NCI-H2029 treated with DMSO at 0.1 percent for 48 hours (cell line): ENCODE measurements at regions not wholly inside any gene's neighbourhood (a gene's known extent, or its start where the extent isn't known, plus 50 kb on each side); places are given as distances from the start of the nearest gene placed in this dataset.
A peak's percentile ranks its signal among the peaks of the same experiment; 100 is the strongest.
"Not testable (repeated sequence)": the region's sequence is repeated elsewhere in the genome, so short reads cannot be mapped to it uniquely, and the experiment has no call there.

Experiments used
- DNase-seq: peaks from one replicate; lab custom pipeline; 2025; lab: John Stamatoyannopoulos, UW

DNA sequence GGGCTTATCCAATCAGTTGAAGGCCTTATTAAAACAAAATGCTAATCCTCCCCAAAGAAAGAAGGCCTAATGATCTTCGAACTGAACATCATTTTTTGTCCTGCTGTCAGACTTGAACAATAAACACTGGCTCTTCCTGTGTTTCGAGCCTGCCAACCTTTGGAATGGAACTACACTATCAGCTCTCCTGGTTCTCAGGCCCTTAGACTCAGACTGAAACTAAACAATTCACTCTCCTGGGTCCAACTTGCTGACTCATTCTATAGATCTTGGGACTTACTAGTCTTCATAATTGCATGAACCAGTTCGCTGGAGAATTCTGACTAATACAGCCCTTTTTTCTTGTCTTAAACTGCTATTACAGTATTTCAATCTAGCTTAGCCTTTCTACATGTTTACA lies 235.2 kb downstream of the LNPK start:
- no peak for DNase-seq

DNA sequence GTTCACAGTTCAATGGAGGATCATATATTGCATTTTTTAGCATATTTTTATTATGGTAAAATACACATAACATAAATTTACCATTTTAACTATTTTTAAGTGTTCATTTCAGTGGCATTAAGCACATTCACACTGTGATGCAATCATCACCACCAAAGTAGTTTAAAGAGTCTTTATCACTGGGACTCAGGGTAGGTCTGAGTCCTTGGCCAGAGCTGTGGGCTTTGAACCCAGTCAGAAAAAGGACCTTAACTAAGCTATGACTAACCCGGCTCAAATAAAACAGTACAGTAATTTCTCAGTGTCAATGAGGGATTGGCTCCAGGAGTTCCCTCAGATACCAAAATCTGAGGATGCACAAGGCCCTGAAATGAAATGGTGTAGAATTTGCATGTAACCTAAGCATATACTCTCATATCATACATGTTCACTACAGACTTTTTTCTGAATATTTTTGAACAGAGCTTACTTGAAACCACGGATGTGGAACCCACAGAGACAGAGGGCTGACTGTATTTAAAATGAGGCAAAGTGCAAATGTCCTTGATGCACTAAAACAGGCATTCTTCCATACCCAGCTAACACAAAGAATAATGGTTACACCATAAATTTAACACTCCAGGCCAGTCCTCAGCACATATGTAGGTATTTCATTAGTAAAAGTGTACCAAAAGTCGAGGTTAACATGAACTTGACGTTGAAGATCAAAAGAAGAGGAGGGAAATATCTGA lies 246.2 kb downstream of the LNPK start:
- DNase-seq = no peak

DNA sequence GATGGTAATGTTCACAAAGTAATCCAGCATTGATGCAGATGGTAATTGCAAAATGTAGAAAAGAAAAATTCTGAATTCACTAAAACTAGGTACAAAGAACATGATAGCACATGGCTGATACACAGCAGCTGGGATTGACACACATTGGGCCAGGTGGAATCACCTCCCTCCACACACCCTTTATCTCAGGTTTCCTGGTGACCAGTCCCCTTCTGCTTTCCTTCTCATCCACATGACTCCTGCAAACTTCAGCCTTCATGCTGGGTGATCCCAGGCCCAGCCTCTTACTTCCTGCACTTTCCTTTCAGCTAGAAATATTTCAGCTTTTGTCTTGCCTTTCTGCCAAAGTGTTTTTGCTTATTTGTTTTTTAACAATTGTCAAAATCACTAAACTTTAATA lies 246.9 kb downstream of the LNPK start:
- no peak for DNase-seq

DNA sequence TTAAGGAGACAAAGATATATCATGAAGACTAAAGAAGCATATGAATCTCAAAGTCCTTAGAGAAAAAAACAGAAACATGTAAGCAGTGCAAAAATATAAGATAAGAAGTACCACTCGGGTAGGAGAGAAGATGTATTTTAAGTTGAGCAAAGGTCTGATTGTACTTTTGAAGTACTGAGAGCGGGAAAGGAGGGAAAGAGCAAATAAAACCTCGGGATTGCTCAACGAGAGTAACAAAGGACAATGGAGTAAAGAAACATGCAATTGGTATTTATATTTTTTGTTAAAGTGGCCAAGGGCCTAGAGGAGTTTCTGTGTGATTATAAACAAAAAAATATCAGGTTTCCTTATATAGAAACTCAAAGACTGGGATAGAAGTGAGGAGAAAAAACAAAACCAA lies 251.9 kb downstream of the LNPK start:
- DNase-seq = no peak

DNA sequence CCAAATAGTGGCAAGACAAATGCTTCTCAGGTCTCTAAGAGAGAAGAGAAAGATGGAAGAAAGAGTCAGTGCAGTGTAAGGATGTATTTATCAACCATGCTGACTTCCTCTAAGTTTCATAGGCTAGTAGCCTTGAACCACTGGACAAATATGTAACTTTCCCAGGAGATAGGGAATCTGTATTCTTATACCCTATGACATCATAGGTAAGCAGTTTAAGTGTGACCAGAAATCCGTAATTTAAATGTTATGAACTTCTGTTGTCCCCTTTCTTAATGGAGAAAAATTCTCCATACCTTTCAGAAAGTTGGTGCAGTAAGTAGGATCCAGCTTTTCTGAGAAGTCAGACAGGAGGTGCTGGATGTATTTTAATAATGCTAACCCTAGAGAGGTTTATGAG lies 256.2 kb downstream of the LNPK start:
- no peak for DNase-seq

DNA sequence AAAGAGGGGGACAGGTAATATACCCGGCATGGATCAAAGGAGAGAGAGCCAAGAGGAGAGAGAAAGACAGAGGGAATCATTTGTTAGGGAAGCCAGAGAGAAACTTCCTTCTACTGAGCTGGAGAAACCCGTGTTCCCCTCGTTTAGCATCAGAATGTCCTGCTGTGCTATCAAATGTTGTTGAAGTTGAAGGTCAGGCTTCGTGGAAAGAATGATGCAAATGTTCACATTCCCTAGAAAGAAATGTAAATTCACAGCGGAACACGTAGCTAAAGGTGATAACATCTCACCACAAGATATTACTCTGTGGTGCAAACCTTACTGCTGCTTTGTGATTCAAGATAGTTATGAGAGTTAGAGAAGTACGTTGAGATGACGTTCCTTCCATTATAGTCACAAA lies 258.1 kb downstream of the LNPK start:
- no peak for DNase-seq

DNA sequence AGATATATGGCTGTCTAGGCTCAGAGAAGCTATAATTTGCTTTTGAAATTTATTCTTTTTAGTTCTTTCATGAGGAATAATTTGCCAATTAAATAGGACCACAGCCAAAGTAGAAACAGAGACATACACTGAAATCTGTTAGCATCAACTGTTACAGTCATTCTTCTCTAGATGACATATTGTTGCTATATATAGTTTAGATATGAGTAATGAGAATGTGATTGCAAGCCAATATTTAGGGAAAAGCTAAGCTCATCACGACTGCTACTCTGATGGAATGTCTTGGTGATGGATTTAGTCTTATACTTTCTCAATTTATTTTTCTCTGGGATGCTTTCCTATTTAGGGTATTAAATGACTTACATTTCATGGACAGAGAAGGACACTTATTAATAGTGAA lies 259.1 kb downstream of the LNPK start:
- DNase-seq = no peak

DNA sequence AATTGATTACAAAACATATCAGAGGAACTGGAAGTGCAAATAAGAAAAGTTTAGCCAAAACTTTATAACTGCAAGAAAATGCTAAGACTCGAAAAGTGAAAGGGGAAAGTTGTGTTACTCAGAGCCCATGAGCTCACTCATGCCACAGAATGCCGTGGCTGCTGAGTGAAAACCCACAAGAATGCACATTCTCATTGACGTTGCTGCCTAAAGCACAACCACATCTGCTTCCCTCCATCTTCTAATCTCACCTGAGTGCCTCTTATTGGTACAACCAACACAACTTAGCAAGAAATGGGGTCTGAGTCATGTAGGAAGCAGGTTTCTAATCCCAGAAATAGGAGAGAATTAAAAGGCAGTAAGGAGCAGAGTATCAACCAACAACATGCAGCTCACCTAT lies 259.7 kb downstream of the LNPK start:
- DNase-seq = no peak

DNA sequence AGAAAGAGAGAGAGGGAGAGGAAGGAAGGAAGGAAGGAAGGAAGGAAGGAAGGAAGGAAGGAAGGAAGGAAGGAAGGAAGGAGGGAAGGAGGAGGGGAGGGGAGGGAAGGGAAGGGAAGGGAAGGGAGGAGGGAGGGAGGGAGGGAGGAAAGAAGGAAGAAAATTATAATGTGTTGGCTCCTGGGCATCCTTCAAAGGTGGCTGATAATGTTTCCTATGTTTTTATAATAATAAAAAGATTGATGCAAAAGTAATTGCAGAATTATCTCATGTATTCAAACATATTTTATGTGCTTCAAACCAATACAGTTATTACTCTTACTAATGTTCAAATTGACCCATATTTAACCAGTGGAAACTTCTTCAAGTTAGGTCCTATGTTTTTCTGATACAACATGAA lies 260.9 kb downstream of the LNPK start:
- no peak for DNase-seq

DNA sequence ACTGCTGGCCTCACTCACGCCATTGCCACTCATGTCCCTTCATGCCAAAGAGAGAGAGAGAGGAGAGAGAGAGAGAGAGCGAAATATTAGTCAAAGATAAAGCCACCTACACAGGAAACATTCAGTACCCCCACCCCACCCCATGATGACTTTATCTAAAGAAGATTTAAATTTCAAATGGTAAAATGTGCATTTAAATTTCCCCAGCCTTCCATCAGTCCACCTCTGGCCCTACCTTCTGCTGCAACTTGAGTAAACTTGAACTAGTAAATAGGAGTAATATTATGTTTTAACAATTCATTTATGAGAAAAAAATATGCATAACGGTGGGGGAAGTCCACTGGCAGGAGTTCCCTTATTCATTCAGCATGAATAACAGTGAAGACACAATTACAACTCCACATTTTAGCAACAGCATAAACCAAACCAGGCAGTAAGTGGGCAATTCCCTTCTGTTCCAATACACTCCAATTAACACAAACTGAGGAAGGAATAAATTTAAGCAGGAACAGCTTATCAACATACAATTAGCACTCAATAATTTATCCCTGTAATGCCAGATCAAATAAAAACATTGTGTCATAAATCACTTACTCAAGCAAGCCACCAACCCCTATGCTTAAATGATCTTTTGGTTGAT lies 264.2 kb downstream of the LNPK start:
- no peak for DNase-seq

DNA sequence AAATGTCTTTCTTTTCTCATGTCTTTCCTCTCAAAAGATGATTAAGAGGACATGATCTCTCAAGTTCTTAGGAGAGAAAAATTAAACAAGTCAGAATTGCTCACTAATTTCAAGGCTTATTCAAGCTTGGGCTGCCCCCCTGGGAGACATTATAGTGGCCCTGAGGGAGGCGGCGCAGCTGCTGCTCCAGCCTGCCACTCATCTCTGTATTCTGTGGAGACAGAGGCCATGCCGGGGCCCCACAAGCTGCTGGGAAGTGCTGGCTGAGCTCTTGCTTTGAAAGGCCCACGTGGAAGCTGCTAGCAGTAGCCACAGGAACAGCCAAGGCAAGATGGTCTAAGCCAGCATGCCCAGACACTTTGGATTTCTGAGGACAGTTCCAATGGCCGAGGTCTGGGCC lies 267.4 kb downstream of the LNPK start:
- DNase-seq = no peak

DNA sequence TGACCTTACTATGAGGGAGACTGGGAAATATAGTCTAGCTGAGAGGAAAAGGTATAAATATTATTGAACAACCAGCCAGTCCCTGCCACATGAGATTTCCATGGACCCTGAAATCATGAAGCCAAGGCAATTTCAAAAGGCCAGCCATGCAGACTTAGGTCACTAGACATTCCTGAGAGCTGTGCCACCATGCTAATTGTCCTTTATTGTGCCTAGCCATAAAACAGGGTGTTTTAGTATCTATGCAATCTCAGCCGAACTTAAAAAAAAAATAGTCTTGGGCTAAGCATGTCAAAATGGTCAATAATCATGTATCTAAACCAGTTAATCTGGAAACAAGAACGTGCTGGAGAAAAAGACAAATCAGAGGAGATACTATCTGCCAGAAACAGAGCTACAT lies 269.5 kb downstream of the LNPK start:
- no peak for DNase-seq

DNA sequence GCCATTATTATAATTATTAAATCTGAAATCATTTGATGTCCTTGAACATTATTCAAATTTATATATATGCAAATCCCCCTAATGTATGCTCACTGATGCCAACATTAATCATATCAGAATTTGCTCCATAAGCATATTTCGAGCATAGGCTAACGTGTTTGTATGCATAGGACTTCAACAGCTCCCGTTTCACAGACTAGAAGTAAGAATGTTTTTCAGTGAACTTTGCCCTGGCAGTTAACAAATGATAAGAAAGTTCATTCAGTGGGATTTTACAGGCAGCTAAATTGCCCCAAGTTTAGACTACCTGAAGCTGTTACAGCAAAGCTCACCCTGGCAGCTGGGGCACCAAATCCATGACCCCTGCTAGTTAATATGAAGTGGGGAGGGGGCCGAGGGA lies 272.0 kb downstream of the LNPK start:
- DNase-seq = no peak

DNA sequence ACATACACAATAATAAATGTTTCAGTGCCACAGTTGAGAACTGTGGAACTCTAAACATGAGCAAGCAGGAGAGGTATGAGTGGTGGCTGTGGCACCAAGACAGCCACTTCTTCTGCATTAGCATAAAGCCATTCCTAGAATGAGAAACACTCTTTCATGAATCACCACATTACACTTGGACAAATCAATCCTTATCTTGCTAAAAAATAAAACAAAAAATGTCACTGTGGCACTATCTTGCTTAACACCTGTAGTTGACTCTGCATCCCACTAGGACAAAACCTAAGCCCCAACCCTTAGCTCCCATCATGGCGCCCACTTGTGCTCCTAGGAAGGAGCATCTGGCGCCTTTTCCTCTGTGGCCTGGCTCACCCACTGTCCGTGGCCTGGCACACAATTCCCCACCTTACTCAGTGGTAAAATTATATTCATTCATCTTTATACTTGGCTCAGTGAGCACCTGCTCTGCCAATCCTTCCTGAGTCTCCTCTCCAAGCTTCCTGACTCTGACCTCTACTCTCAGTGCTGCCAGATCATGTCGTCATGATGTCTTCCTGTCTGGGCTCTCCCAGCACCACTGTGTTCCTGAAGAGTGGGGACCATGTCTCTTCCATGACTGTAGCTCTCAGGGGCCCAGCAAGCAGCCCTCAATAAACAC lies 272.9 kb downstream of the LNPK start:
- no peak for DNase-seq

DNA sequence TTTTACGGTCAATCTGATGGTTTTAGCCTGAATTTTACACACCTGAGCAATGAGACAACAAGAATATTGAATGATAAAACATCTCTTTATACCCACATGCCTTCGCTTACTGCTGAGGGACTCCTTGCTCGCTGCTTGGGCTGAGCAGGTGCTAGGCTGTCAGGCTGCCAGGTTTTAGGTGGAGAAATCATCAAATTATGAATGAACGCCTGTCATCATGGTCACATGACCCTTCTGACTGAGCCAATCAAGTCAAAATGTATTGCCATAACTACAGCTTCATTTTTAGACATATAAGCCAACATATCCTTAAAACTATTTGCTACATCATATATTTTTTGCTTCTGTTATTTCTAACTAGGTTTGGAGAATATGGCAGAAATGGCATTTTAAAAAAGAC lies 274.0 kb downstream of the LNPK start:
- DNase-seq = peak; percentile 4

DNA sequence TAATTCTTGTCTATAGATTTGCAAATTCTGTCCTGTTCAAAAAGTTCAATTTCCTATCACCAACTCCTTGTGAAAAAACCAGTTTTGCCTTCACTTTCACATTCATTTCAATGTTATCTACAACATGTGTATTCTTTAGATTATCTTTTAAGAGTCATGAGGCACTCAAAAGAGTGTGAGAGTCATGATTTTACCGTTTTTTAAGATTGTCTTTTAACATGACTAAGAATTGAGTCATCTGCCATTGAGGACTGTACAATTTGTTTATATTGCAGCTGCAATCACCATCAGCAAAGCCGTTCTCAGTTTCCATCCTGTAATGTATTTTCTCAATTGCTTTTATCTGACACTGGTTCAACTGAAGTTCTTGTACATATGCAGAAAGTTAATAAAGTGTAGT lies 275.8 kb downstream of the LNPK start:
- no peak for DNase-seq

DNA sequence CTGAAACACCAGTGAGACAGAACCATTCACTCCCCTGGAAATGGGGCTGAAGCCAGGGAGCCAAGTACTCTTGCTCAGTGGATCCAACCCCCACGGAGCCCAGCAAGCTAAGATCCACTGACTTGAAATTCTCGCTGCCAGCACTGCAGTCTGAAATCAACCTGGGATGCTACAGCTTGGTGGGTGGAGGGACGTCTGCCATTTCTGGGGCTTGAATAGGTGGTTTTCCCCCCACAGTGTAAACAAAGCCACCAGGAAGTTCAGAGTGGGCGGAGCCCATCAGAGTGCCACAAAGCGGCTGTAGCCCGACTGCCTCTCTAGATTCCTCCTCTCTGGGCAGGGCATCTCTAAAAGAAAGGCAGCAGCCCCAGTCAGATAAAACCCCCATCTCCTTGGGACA lies 292.8 kb downstream of the LNPK start:
- DNase-seq = peak; percentile 1

DNA sequence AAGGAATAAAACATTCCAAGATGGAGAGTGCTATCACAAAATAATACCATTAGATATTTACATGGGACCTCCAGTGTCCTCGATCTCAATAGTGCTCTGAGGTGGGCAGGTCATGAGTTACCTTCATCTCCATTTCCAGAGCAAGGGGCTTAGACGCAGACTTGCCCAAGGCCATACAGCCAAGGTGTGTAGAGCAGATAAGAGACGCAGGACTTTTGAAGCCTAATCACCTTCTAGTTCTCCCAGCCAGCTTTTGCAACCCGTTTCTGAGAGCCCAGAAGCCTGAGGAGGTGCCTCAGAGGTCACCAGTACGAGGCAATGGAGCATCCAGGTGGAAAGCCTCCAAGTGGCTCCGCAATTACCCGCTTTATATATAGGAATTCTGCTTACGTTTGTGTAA lies 294.7 kb downstream of the LNPK start:
- no peak for DNase-seq

DNA sequence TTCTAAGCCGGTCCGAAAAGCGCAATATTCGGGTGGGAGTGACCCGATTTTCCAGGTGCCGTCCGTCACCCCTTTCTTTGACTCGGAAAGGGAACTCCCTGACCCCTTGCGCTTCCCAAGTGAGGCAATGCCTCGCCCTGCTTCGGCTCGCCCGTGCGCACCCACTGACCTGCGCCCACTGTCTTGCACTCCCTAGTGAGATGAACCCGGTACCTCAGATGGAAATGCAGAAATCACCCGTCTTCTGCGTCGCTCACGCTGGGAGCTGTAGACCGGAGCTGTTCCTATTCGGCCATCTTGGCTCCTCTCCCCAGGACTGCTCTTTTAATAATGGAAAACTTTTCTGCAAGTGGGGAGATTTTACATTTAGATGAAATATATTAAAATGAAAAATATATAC lies 297.5 kb downstream of the LNPK start:
- DNase-seq = not testable (repeated sequence)

DNA sequence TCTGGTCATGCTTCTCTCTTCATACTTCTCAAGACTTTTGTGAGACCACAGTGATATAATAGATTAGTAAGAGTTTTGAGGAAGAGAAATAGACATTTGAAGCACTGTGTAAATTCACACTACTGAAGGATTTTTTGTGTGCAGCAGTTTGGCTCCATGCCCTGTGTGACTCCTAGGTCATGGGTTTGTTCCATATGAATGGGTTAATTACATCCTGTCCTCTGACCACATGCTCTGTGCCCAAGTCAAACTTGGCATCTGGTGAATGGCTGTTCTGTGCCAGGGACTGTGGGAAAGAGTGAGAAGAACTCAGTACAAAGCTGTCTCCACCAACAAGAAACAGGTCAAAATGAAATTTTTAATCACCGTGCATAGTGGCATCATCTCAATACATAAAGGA lies 304.0 kb downstream of the LNPK start:
- DNase-seq = peak; percentile 9

DNA sequence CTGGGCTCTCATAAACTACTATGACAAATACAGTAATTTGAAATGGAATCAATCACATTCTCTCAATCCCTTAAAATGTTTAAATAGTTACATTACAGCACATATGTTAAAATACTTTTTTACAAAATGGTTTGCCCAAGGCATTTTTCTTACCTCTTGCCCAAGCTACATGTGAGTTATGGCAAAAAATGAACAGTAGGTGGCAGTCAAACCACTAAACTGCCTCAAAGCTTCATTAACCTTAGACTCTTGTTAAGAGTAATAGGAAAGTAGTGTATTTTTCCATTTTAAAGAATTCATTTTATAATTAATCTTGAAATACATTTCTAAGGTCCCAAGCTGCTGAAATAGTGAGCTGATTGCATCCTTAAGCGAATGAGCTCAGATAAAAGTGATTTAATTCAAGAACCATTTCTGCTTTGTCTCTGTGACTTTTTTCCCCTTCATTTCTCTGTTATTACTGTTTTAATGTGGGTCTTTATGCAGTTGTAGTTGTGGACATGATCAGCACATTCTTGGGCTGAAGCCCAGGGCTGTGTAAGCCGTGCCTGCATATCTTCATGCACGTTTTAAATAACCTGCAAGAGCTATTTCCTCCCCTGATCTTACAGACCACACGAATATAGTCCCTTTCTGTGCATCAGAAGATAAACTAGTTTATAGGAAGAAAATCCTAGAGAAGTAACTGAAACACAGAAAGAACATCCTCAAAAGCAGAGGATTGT lies 311.8 kb downstream of the LNPK start:
- DNase-seq = peak; percentile 44

DNA sequence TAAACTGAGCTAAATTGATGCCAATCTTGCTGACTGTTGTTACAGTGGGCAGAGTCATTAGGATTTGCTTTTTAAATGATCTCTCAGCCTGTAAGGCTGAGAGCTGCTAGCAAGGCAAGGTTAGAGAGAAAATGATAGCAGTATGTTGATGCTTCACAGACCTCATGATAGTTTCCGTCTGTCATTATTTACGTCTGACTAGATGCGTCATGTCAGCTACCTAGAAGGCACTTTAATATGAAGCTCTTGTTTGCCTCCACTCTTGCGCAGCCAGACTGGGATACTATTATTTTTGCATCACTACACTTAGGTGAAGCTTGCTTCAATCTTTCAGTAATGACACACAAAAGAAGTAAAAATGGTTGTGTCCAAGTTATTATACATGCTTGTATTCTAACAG lies 313.8 kb downstream of the LNPK start:
- no peak for DNase-seq

DNA sequence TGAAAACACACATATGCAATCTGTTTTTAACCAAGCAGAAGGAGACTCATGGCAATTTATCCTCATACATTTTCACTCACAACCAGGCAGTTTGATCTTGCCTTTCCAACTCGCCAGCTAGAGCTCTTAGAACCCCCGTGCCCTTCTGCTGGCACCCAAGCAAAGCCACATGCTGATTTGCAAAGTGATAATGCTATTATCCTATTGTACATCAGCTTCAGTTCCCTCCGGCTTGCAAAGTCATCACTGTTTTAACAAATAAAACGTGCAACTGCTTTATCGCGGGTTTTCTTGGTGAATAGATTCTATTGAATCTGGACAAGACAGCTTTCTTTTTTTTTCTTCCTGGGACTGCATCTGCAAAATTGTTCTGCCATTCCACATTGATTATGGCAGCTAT lies 314.6 kb downstream of the LNPK start:
- no peak for DNase-seq
